Body of pancreas (tissue), 4 donors: ENCODE measurements at regions not wholly inside any gene's neighbourhood (a gene's known extent, or its start where the extent isn't known, plus 50 kb on each side); places are given as distances from the start of the nearest gene placed in this dataset.

ENCODE experiments used
- ATAC-seq: fragments of 150-250 bp; one replicate; pipeline ENCODE4 v1.9.1; 2016
- DNase-seq, 4 donors: peaks; one replicate each; pipeline ENCODE4 v3.0.0-alpha.2; 2019
- H3K27ac ChIP-seq, 4 donors: fragments of 200-600 bp; sonication (generic); 1 replicate in 3 of 4; 2 replicates in 1 of 4; pipeline versions ENCODE4 v1.5.1 to v1.6.1; 2016 to 2019; ENCODE audit warnings: mild to moderate bottlenecking in 1 of 4, mixed read lengths in 1 of 4, moderate library complexity in 1 of 4
- H3K27me3 ChIP-seq, 2 donors: fragments of 200-600 bp; sonication (generic); one replicate each; pipeline ENCODE4 v1.6.0; 2016; ENCODE audit warnings: mild to moderate bottlenecking in 1 of 2
- H3K36me3 ChIP-seq, 2 donors: fragments of 200-600 bp; sonication (generic); replicated peaks in 1 of 2; 2 replicates each; pipeline ENCODE4 v1.5.1; 2016; ENCODE audit warnings: low read depth in 2 of 2; ENCODE audit not compliant: insufficient read depth in 1 of 2
- H3K4me1 ChIP-seq: fragments of 200-600 bp; sonication (generic); one replicate; pipeline ENCODE4 v1.6.0; 2016
- H3K4me3 ChIP-seq, 2 donors: fragments of 200-600 bp; sonication (generic); 1 replicate in 1 of 2; 2 replicates in 1 of 2; pipeline ENCODE4 v1.5.1; 2016 to 2019
- H3K9me3 ChIP-seq, 3 donors: fragments of 200-600 bp; sonication (generic); 1 replicate in 2 of 3; 2 replicates in 1 of 3; pipeline ENCODE4 v1.5.1; 2016
- CTCF ChIP-seq, 7 experiments: fragments of 450-650 bp in 4 of 7; fragments of 200-600 bp in 3 of 7; sonication (generic) in 3 of 7; IDR thresholded peaks; one replicate each; pipeline ENCODE4 v1.5.1; 2016 to 2019; ENCODE audit warnings: antibody characterized with exemption in 7 of 7
- POLR2A ChIP-seq, 3 donors: fragments of 450-650 bp; IDR thresholded peaks; one replicate each; pipeline ENCODE4 v1.6.1; 2016; ENCODE audit warnings: antibody characterized with exemption in 3 of 3, mild to moderate bottlenecking in 2 of 3
- WGBS, 2 donors: methylation state at CpG; one replicate each; pipeline ENCODE4 v1.1.5; 2017; 5-methylcytosine and 5-hydroxymethylcytosine counted together
- intact Hi-C: fragments of 100-400 bp; cut with DNase I; formaldehyde crosslinking; loops from one replicate; pipeline ENCODE4 v1.15.1; 2023

- WGBS, 2 donors: 66 to 77% methylated on average over 2 of the region's 2 CpGs
- TF ChIP-seq POLR2A (IDR thresholded peaks at IDR 0.05): no peak
- TF ChIP-seq CTCF (IDR thresholded peaks at IDR 0.05): no peak
- Histone ChIP-seq H3K27ac (no peak overlapping the region), H3K27me3 (no peaks in the 10 kb centered on the region), H3K9me3 (no peaks in the 10 kb centered on the region), H3K36me3 (no peaks in the 10 kb centered on the region), H3K4me3 (no peak overlapping the region), H3K4me1 (no peaks in the 10 kb centered on the region)
- ATAC-seq (no peak), DNase-seq (no peak)
- intact Hi-C loops: no loop called here
Observed at GRCh38 chr1:192070213-192070612, 88.0 kb upstream of the RGS18 start.

GRCh38 chr1:192080684-192081083 is 77.6 kb upstream of the RGS18 start:
- no peak for DNase-seq
- H3K27me3 ChIP-seq: no peaks in the 10 kb centered on the region
- intact Hi-C loops: no loop called here
- no peaks in the 10 kb centered on the region for H3K36me3 ChIP-seq
- H3K4me3 ChIP-seq: no peak overlapping the region
- ATAC-seq: no peak
- WGBS, 2 donors: 62 to 66% methylated on average over 2 of the region's 2 CpGs
- TF ChIP-seq POLR2A (IDR thresholded peaks at IDR 0.05): no peak
- no peak for TF ChIP-seq CTCF (IDR thresholded peaks at IDR 0.05)
- H3K27ac ChIP-seq: no peak overlapping the region
- H3K9me3 ChIP-seq: no peaks in the 10 kb centered on the region
- H3K4me1 ChIP-seq: no peaks in the 10 kb centered on the region

GRCh38 chr1:192081359-192081758 is 76.9 kb upstream of the RGS18 start:
- no peak for TF ChIP-seq POLR2A (IDR thresholded peaks at IDR 0.05)
- TF ChIP-seq CTCF (IDR thresholded peaks at IDR 0.05): no peak
- Histone ChIP-seq H3K9me3 (no peaks in the 10 kb centered on the region), H3K4me1 (no peaks in the 10 kb centered on the region), H3K36me3 (no peaks in the 10 kb centered on the region), H3K27ac (no peak overlapping the region), H3K4me3 (no peak overlapping the region), H3K27me3 (no peaks in the 10 kb centered on the region)
- intact Hi-C loops: no loop called here
- DNase-seq (no peak), ATAC-seq (no peak)

GRCh38 chr1:192086644-192087043 is 71.6 kb upstream of the RGS18 start:
- H3K27ac ChIP-seq: no peak overlapping the region
- 91 to 100% methylated on average over 1 of the region's 1 CpG for WGBS, 2 donors
- intact Hi-C loops: no loop called here
- ATAC-seq (no peak), DNase-seq (no peak)
- no peak for TF ChIP-seq POLR2A (IDR thresholded peaks at IDR 0.05)
- TF ChIP-seq CTCF (IDR thresholded peaks at IDR 0.05): no peak
- no peaks in the 10 kb centered on the region for H3K27me3 ChIP-seq
- no peaks in the 10 kb centered on the region for H3K4me1 ChIP-seq
- H3K36me3 ChIP-seq: no peaks in the 10 kb centered on the region
- no peaks in the 10 kb centered on the region for H3K9me3 ChIP-seq
- H3K4me3 ChIP-seq: no peak overlapping the region

GRCh38 chr1:192087334-192087733 is 70.9 kb upstream of the RGS18 start:
- H3K9me3 ChIP-seq: no peaks in the 10 kb centered on the region
- no peak for ATAC-seq
- 76 to 79% methylated on average over 1 of the region's 1 CpG for WGBS, 2 donors

More at GRCh38 chr1:192087334-192087733, 70.9 kb upstream of the RGS18 start:
- Histone ChIP-seq H3K4me1 (no peaks in the 10 kb centered on the region), H3K36me3 (no peaks in the 10 kb centered on the region), H3K27me3 (no peaks in the 10 kb centered on the region), H3K27ac (no peak overlapping the region), H3K4me3 (no peak overlapping the region)
- no peak for TF ChIP-seq POLR2A (IDR thresholded peaks at IDR 0.05)
- TF ChIP-seq CTCF (IDR thresholded peaks at IDR 0.05): no peak
- intact Hi-C loops: no loop called here
- no peak for DNase-seq
